Activated CD8-positive, alpha-beta memory T cell treated with anti-CD3 and anti-CD28 coated beads, Interleukin-2, amount 10 ng/mL, durations not matched to agents 7 days and 5 days (primary cell): ENCODE measurements at regions not wholly inside any gene's neighbourhood (a gene's known extent, or its start where the extent isn't known, plus 50 kb on each side); places are given as distances from the start of the nearest gene placed in this dataset.
"Not testable (repeated sequence)": the region's sequence is repeated elsewhere in the genome, so short reads cannot be mapped to it uniquely, and the experiment has no call there.

Source experiments
- ATAC-seq: fragments of 150-1000 bp; cut with Tn5 transposase; one replicate; pipeline ENCODE4 v1.10.0; 2021; ENCODE audit warnings: moderate library complexity
- CTCF ChIA-PET: fragments of 350-600 bp; sonication (Branson Sonifier 250); formaldehyde crosslinking; loops from one replicate; lab custom pipeline; 2021; ENCODE audit warnings: antibody characterized with exemption; lab: Charles Lee
- DNase-seq: peaks from one replicate; pipeline ENCODE4 v3.0.0-alpha.2; 2020
- H3K27ac Mint-ChIP-seq: one replicate; pipeline ENCODE4 v1.8.0; 2021; ENCODE audit warnings: mild to moderate bottlenecking, mixed read lengths
- H3K27me3 Mint-ChIP-seq: one replicate; pipeline ENCODE4 v1.8.0; 2021; ENCODE audit warnings: mixed read lengths
- H3K36me3 Mint-ChIP-seq: one replicate; pipeline ENCODE4 v1.8.0; 2021; ENCODE audit warnings: mild to moderate bottlenecking, mixed read lengths
- H3K4me1 Mint-ChIP-seq: one replicate; pipeline ENCODE4 v1.8.0; 2021; ENCODE audit warnings: mixed read lengths
- H3K4me3 Mint-ChIP-seq: one replicate; pipeline ENCODE4 v1.8.0; 2021; ENCODE audit warnings: mild to moderate bottlenecking, moderate library complexity, mixed read lengths
- H3K9me3 Mint-ChIP-seq: one replicate; pipeline ENCODE4 v1.8.0; 2022; ENCODE audit warnings: low read depth, mixed read lengths

GRCh38 chr12:19998961-19999804 lies 369.2 kb upstream of the PDE3A start:
- Mint-ChIP-seq H3K4me3 (no peak overlapping the region), H3K9me3 (no peaks in the 10 kb centered on the region), H3K4me1 (no peaks in the 10 kb centered on the region), H3K36me3 (no peaks in the 10 kb centered on the region), H3K27ac (no peak overlapping the region), H3K27me3 (no peaks in the 10 kb centered on the region)
- DNase-seq: no peak
- no peak for ATAC-seq
- CTCF ChIA-PET: no interaction called here

- no peaks in the 10 kb centered on the region for H3K36me3 Mint-ChIP-seq
- ATAC-seq (no peak), DNase-seq (no peak)
- H3K27me3 Mint-ChIP-seq: no peaks in the 10 kb centered on the region
- no peak overlapping the region for H3K4me3 Mint-ChIP-seq
- no peaks in the 10 kb centered on the region for H3K4me1 Mint-ChIP-seq
- CTCF ChIA-PET: no interaction called here
- H3K27ac Mint-ChIP-seq: no peak overlapping the region
- no peaks in the 10 kb centered on the region for H3K9me3 Mint-ChIP-seq
Observed at GRCh38 chr12:19999805-20000138, 368.6 kb upstream of the PDE3A start.

GRCh38 chr12:20000229-20000849 lies 368.0 kb upstream of the PDE3A start:
- CTCF ChIA-PET: no interaction called here
- H3K9me3 Mint-ChIP-seq: no peaks in the 10 kb centered on the region
- no peak overlapping the region for H3K27ac Mint-ChIP-seq
- H3K36me3 Mint-ChIP-seq: no peaks in the 10 kb centered on the region
- no peaks in the 10 kb centered on the region for H3K4me1 Mint-ChIP-seq
- no peak overlapping the region for H3K4me3 Mint-ChIP-seq
- no peaks in the 10 kb centered on the region for H3K27me3 Mint-ChIP-seq
- DNase-seq (no peak), ATAC-seq (no peak)

- DNase-seq (no peak), ATAC-seq (no peak)
- Mint-ChIP-seq H3K27me3 (no peaks in the 10 kb centered on the region), H3K36me3 (no peaks in the 10 kb centered on the region), H3K9me3 (no peaks in the 10 kb centered on the region), H3K4me3 (no peak overlapping the region), H3K4me1 (no peaks in the 10 kb centered on the region), H3K27ac (no peak overlapping the region)
- CTCF ChIA-PET: no interaction called here
Observed at GRCh38 chr12:20003252-20003651, 365.1 kb upstream of the PDE3A start.

GRCh38 chr12:20004952-20005351 lies 363.4 kb upstream of the PDE3A start:
- CTCF ChIA-PET: no interaction called here
- Mint-ChIP-seq H3K4me1 (no peaks in the 10 kb centered on the region), H3K27ac (no peak overlapping the region), H3K27me3 (no peaks in the 10 kb centered on the region), H3K36me3 (no peaks in the 10 kb centered on the region), H3K9me3 (peaks cover 3% of the 10 kb centered on the region), H3K4me3 (no peak overlapping the region)
- DNase-seq (no peak), ATAC-seq (no peak)

GRCh38 chr12:20006871-20007730 lies 361.2 kb upstream of the PDE3A start:
- peaks cover 4% of the 10 kb centered on the region for H3K9me3 Mint-ChIP-seq
- CTCF ChIA-PET: no interaction called here
- no peak for ATAC-seq
- no peaks in the 10 kb centered on the region for H3K27me3 Mint-ChIP-seq
- DNase-seq: no peak
- no peak overlapping the region for H3K4me3 Mint-ChIP-seq
- no peaks in the 10 kb centered on the region for H3K36me3 Mint-ChIP-seq
- H3K27ac Mint-ChIP-seq: no peak overlapping the region
- H3K4me1 Mint-ChIP-seq: no peaks in the 10 kb centered on the region

GRCh38 chr12:20009965-20010364 lies 358.4 kb upstream of the PDE3A start:
- H3K27me3 Mint-ChIP-seq, H3K9me3 Mint-ChIP-seq, H3K4me1 Mint-ChIP-seq, H3K4me3 Mint-ChIP-seq, DNase-seq, H3K36me3 Mint-ChIP-seq, ATAC-seq, H3K27ac Mint-ChIP-seq, CTCF ChIA-PET: not testable (repeated sequence)

GRCh38 chr12:20011200-20011599 lies 357.1 kb upstream of the PDE3A start:
- H3K36me3 Mint-ChIP-seq: no peaks in the 10 kb centered on the region
- no peak overlapping the region for H3K4me3 Mint-ChIP-seq
- DNase-seq (no peak), ATAC-seq (no peak)
- peaks cover 4% of the 10 kb centered on the region for H3K9me3 Mint-ChIP-seq
- no peaks in the 10 kb centered on the region for H3K27me3 Mint-ChIP-seq
- no peak overlapping the region for H3K27ac Mint-ChIP-seq
- CTCF ChIA-PET: no interaction called here
- no peaks in the 10 kb centered on the region for H3K4me1 Mint-ChIP-seq

- Mint-ChIP-seq H3K4me3 (no peak overlapping the region), H3K4me1 (no peaks in the 10 kb centered on the region), H3K27me3 (no peaks in the 10 kb centered on the region), H3K9me3 (peaks cover 2% of the 10 kb centered on the region), H3K36me3 (no peaks in the 10 kb centered on the region), H3K27ac (no peak overlapping the region)
- ATAC-seq (no peak), DNase-seq (no peak)
- CTCF ChIA-PET: no interaction called here
Observed at GRCh38 chr12:20017802-20018201, 350.5 kb upstream of the PDE3A start.

GRCh38 chr12:20018406-20018805 lies 349.9 kb upstream of the PDE3A start:
- no peak overlapping the region for H3K4me3 Mint-ChIP-seq
- no peaks in the 10 kb centered on the region for H3K27me3 Mint-ChIP-seq
- no peaks in the 10 kb centered on the region for H3K4me1 Mint-ChIP-seq
- H3K27ac Mint-ChIP-seq: no peak overlapping the region
- H3K36me3 Mint-ChIP-seq: no peaks in the 10 kb centered on the region
- no peak for ATAC-seq
- H3K9me3 Mint-ChIP-seq: peaks cover 2% of the 10 kb centered on the region
- CTCF ChIA-PET: no interaction called here
- DNase-seq: no peak

GRCh38 chr12:20024194-20024593 lies 344.1 kb upstream of the PDE3A start:
- CTCF ChIA-PET: no interaction called here
- no peak for DNase-seq
- no peaks in the 10 kb centered on the region for H3K9me3 Mint-ChIP-seq
- ATAC-seq: no peak
- H3K27ac Mint-ChIP-seq: no peak overlapping the region
- no peaks in the 10 kb centered on the region for H3K36me3 Mint-ChIP-seq
- no peaks in the 10 kb centered on the region for H3K27me3 Mint-ChIP-seq
- H3K4me1 Mint-ChIP-seq: no peaks in the 10 kb centered on the region
- H3K4me3 Mint-ChIP-seq: no peak overlapping the region

- no peak overlapping the region for H3K4me3 Mint-ChIP-seq
- ATAC-seq (no peak), DNase-seq (no peak)
- CTCF ChIA-PET: no interaction called here
- H3K36me3 Mint-ChIP-seq: no peaks in the 10 kb centered on the region
- no peak overlapping the region for H3K27ac Mint-ChIP-seq
- H3K4me1 Mint-ChIP-seq: no peaks in the 10 kb centered on the region
- no peaks in the 10 kb centered on the region for H3K27me3 Mint-ChIP-seq
- no peaks in the 10 kb centered on the region for H3K9me3 Mint-ChIP-seq
Observed at GRCh38 chr12:20028033-20028432, 340.3 kb upstream of the PDE3A start.

GRCh38 chr12:20030826-20031225 lies 337.5 kb upstream of the PDE3A start:
- ATAC-seq (no peak), DNase-seq (no peak)
- H3K36me3 Mint-ChIP-seq: no peaks in the 10 kb centered on the region
- CTCF ChIA-PET: no interaction called here
- H3K27ac Mint-ChIP-seq: no peak overlapping the region
- no peaks in the 10 kb centered on the region for H3K9me3 Mint-ChIP-seq
- H3K4me1 Mint-ChIP-seq: no peaks in the 10 kb centered on the region
- no peak overlapping the region for H3K4me3 Mint-ChIP-seq
- no peaks in the 10 kb centered on the region for H3K27me3 Mint-ChIP-seq

- Mint-ChIP-seq H3K27me3 (no peaks in the 10 kb centered on the region), H3K27ac (no peak overlapping the region), H3K36me3 (no peaks in the 10 kb centered on the region), H3K9me3 (no peaks in the 10 kb centered on the region), H3K4me3 (no peak overlapping the region), H3K4me1 (no peaks in the 10 kb centered on the region)
- CTCF ChIA-PET: no interaction called here
- DNase-seq (no peak), ATAC-seq (no peak)
Observed at GRCh38 chr12:20039562-20039961, 328.8 kb upstream of the PDE3A start.
